ENCODE measurements at regions not wholly inside any gene's neighbourhood (a gene's known extent, or its start where the extent isn't known, plus 50 kb on each side); places are given as distances from the start of the nearest gene placed in this dataset.

GRCh38 chr6:165200178-165200577 lies 109.2 kb downstream of the C6orf118 start:
- H3K9ac ChIP-seq (ENCODE audit: low read depth, low read length), result no peak overlapping the region
- H3K36me3 ChIP-seq (ENCODE audit: control insufficient read depth, insufficient read depth, low read length), result no peaks in the 10 kb centered on the region
- no peaks in the 10 kb centered on the region for H3K4me1 ChIP-seq (ENCODE audit: control insufficient read depth, insufficient read depth, low read length)
- H3K27me3 ChIP-seq (ENCODE audit: control insufficient read depth, insufficient read depth, low read length), result no peaks in the 10 kb centered on the region
- H3K4me3 ChIP-seq (ENCODE audit: low read depth, low read length), result no peak overlapping the region
- no peak overlapping the region for H3K27ac ChIP-seq (ENCODE audit: low read depth, low read length)
- H3K9me3 ChIP-seq (ENCODE audit: control insufficient read depth, insufficient read depth, low read length), result peaks cover 12% of the 10 kb centered on the region; the same call in 1 of the 2 replicates

- peaks cover 16% of the 10 kb centered on the region for H3K9me3 ChIP-seq (ENCODE audit: control insufficient read depth, insufficient read depth, low read length)
- no peak overlapping the region for H3K27ac ChIP-seq (ENCODE audit: low read depth, low read length)
- H3K4me3 ChIP-seq (ENCODE audit: low read depth, low read length), result no peak overlapping the region
Measured at GRCh38 chr6:165191461-165191860, 117.9 kb downstream of the C6orf118 start.

GRCh38 chr6:165186441-165187205 lies 122.8 kb downstream of the C6orf118 start:
- Histone ChIP-seq H3K27me3 (ENCODE audit: control insufficient read depth, insufficient read depth, low read length) (no peaks in the 10 kb centered on the region), H3K4me1 (ENCODE audit: control insufficient read depth, insufficient read depth, low read length) (no peaks in the 10 kb centered on the region), H3K27ac (ENCODE audit: low read depth, low read length) (no peak overlapping the region), H3K4me3 (ENCODE audit: low read depth, low read length) (no peak overlapping the region), H3K9ac (ENCODE audit: low read depth, low read length) (no peak overlapping the region), H3K36me3 (ENCODE audit: control insufficient read depth, insufficient read depth, low read length) (no peaks in the 10 kb centered on the region), H3K9me3 (ENCODE audit: control insufficient read depth, insufficient read depth, low read length) (peaks cover 24% of the 10 kb centered on the region)

More at GRCh38 chr6:165191461-165191860, 117.9 kb downstream of the C6orf118 start:
- no peaks in the 10 kb centered on the region for H3K4me1 ChIP-seq (ENCODE audit: control insufficient read depth, insufficient read depth, low read length)
- no peak overlapping the region for H3K9ac ChIP-seq (ENCODE audit: low read depth, low read length)
- no peaks in the 10 kb centered on the region for H3K27me3 ChIP-seq (ENCODE audit: control insufficient read depth, insufficient read depth, low read length)
- H3K36me3 ChIP-seq (ENCODE audit: control insufficient read depth, insufficient read depth, low read length), result no peaks in the 10 kb centered on the region

DNA sequence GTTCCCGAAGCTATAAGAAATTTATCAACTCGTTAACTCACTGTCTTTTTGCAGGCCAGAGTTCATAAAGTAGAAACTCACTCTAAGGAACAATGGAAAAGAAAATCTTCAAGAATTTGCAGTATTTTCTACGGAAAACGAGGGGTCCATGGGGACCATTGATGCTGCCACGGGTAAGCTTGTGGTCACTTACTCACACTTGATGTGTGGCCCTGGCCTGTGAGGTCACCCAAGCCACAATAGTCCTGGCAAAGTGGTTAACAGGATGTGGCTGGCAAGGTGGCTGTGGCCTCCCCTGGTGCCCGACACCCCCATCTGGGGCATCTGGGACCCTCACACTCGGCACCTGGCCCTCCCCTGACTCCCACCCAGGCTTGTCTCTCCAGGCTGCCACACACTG lies 123.4 kb downstream of the C6orf118 start:
- no peak overlapping the region for H3K4me3 ChIP-seq (ENCODE audit: low read depth, low read length)
- peaks cover 25% of the 10 kb centered on the region for H3K9me3 ChIP-seq (ENCODE audit: control insufficient read depth, insufficient read depth, low read length)
- no peaks in the 10 kb centered on the region for H3K27me3 ChIP-seq (ENCODE audit: control insufficient read depth, insufficient read depth, low read length)
- H3K27ac ChIP-seq (ENCODE audit: low read depth, low read length), result no peak overlapping the region
- no peaks in the 10 kb centered on the region for H3K36me3 ChIP-seq (ENCODE audit: control insufficient read depth, insufficient read depth, low read length)
- H3K4me1 ChIP-seq (ENCODE audit: control insufficient read depth, insufficient read depth, low read length), result no peaks in the 10 kb centered on the region
- no peak overlapping the region for H3K9ac ChIP-seq (ENCODE audit: low read depth, low read length)

DNA sequence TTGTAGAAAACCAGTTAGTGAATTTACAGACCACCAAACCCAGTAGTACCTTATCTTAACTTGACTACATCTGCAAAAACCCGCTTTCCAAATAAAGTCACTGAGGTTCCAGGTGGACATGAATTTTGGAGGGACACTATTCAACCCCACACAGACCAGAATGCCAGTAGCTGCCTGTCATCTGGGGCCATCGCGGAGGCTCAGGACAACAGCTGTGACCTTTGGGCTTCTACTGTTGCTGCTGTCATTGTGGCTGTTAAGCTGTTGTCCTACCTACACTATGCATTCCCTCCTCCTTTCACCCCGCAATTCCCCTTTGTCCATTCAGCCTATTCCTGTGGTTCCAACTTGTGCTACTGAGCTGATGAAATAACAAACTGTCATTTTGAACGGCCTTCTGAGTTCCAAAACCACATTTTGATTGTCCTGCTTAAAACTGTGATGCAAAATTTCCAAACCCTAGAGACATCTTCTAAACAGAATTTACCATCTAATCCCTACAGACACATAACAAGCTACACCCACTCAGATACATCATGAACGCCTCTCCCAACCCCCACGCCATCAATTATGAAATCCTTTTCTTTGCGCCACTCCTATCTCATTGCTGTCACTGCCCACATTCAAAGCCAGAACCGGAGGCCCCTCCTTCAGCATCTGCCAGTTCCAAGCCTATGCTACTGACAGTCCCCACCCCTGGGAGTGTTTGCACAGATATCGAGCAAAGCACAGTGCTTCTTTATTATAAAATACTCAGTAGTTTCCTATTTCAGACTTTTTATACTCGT lies 125.0 kb downstream of the C6orf118 start:
- H3K27me3 ChIP-seq (ENCODE audit: control insufficient read depth, insufficient read depth, low read length), result no peaks in the 10 kb centered on the region
- H3K27ac ChIP-seq (ENCODE audit: low read depth, low read length), result no peak overlapping the region
- no peaks in the 10 kb centered on the region for H3K36me3 ChIP-seq (ENCODE audit: control insufficient read depth, insufficient read depth, low read length)

DNA sequence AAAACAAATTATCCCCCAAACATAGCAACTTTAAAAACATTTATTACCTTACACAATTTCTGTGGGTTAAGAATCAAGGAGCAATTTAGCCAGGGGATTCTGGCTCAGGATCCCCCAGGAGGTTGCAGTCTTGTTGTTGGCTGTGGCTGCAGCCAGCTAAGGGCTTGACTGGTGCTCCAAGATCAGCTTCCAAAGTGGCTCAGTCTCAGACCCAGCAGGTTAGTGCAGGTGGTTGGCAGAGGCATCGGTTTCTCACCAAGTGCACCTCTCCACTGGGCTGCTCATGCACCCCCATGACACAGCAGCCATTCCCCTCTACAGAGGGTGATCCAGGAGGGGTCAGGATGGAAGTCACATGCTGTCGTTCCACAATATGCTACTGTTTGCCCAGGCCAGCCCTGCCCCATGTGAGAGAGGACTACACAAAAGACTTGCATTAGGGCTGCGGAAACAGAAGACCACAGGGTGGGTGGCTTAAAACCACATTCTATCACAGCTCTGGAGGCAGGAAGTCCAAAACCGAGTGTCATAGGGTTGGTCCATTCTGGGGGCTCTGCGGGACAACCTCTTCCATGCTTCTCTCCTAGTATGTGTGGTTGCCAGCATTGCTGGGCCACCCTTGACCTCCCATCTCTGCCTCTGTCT lies 125.8 kb downstream of the C6orf118 start:
- Histone ChIP-seq H3K36me3 (ENCODE audit: control insufficient read depth, insufficient read depth, low read length) (no peaks in the 10 kb centered on the region), H3K9me3 (ENCODE audit: control insufficient read depth, insufficient read depth, low read length) (peaks cover 19% of the 10 kb centered on the region), H3K27ac (ENCODE audit: low read depth, low read length) (no peak overlapping the region), H3K4me1 (ENCODE audit: control insufficient read depth, insufficient read depth, low read length) (no peaks in the 10 kb centered on the region), H3K9ac (ENCODE audit: low read depth, low read length) (no peak overlapping the region), H3K27me3 (ENCODE audit: control insufficient read depth, insufficient read depth, low read length) (no peaks in the 10 kb centered on the region), H3K4me3 (ENCODE audit: low read depth, low read length) (no peak overlapping the region)

More for the DNA sequence above, 125.0 kb downstream of the C6orf118 start:
- peaks cover 19% of the 10 kb centered on the region for H3K9me3 ChIP-seq (ENCODE audit: control insufficient read depth, insufficient read depth, low read length)
- H3K4me3 ChIP-seq (ENCODE audit: low read depth, low read length), result no peak overlapping the region
- no peaks in the 10 kb centered on the region for H3K4me1 ChIP-seq (ENCODE audit: control insufficient read depth, insufficient read depth, low read length)
- H3K9ac ChIP-seq (ENCODE audit: low read depth, low read length), result no peak overlapping the region

GRCh38 chr6:165183071-165183470 lies 126.3 kb downstream of the C6orf118 start:
- H3K9me3 ChIP-seq (ENCODE audit: control insufficient read depth, insufficient read depth, low read length), result peaks cover 19% of the 10 kb centered on the region
- no peak overlapping the region for H3K27ac ChIP-seq (ENCODE audit: low read depth, low read length)
- no peaks in the 10 kb centered on the region for H3K36me3 ChIP-seq (ENCODE audit: control insufficient read depth, insufficient read depth, low read length)
- H3K27me3 ChIP-seq (ENCODE audit: control insufficient read depth, insufficient read depth, low read length), result no peaks in the 10 kb centered on the region
- H3K4me3 ChIP-seq (ENCODE audit: low read depth, low read length), result no peak overlapping the region
- H3K9ac ChIP-seq (ENCODE audit: low read depth, low read length), result no peak overlapping the region
- H3K4me1 ChIP-seq (ENCODE audit: control insufficient read depth, insufficient read depth, low read length), result no peaks in the 10 kb centered on the region

DNA sequence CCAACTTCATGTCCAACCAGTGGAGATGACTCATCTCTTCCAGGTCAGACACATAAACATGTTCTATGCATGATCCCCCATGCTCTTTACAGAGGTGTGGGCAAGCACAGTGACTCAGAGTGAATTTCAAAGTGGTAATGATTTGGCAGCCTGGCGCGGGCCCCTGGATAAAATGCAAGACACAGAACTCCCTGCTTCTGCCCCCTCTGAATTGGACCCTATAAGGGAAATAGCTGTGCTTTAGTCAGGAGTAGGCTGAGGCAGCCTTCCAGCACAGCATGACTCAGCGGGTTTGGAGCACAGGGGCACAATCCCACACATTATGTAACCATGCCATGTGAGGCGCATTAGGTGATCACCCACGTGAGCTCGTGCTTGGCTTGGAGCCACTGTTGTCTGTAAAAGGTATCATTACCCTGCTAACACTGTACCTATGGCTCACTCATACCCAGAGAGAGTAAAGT lies 127.4 kb downstream of the C6orf118 start:
- no peaks in the 10 kb centered on the region for H3K36me3 ChIP-seq (ENCODE audit: control insufficient read depth, insufficient read depth, low read length)
- no peaks in the 10 kb centered on the region for H3K27me3 ChIP-seq (ENCODE audit: control insufficient read depth, insufficient read depth, low read length)
- H3K4me3 ChIP-seq (ENCODE audit: low read depth, low read length), result no peak overlapping the region
- H3K4me1 ChIP-seq (ENCODE audit: control insufficient read depth, insufficient read depth, low read length), result no peaks in the 10 kb centered on the region
- H3K27ac ChIP-seq (ENCODE audit: low read depth, low read length), result no peak overlapping the region
- no peak overlapping the region for H3K9ac ChIP-seq (ENCODE audit: low read depth, low read length)
- peaks cover 19% of the 10 kb centered on the region for H3K9me3 ChIP-seq (ENCODE audit: control insufficient read depth, insufficient read depth, low read length)

GRCh38 chr6:165178056-165178455 lies 131.3 kb downstream of the C6orf118 start:
- H3K27ac ChIP-seq (ENCODE audit: low read depth, low read length), result no peak overlapping the region
- no peak overlapping the region for H3K4me3 ChIP-seq (ENCODE audit: low read depth, low read length)
- H3K27me3 ChIP-seq (ENCODE audit: control insufficient read depth, insufficient read depth, low read length), result no peaks in the 10 kb centered on the region
- H3K9ac ChIP-seq (ENCODE audit: low read depth, low read length), result no peak overlapping the region
- peaks cover 30% of the 10 kb centered on the region for H3K9me3 ChIP-seq (ENCODE audit: control insufficient read depth, insufficient read depth, low read length)
- no peaks in the 10 kb centered on the region for H3K4me1 ChIP-seq (ENCODE audit: control insufficient read depth, insufficient read depth, low read length)
- H3K36me3 ChIP-seq (ENCODE audit: control insufficient read depth, insufficient read depth, low read length), result no peaks in the 10 kb centered on the region

- Histone ChIP-seq H3K36me3 (ENCODE audit: control insufficient read depth, insufficient read depth, low read length) (no peaks in the 10 kb centered on the region), H3K9me3 (ENCODE audit: control insufficient read depth, insufficient read depth, low read length) (peaks cover 12% of the 10 kb centered on the region), H3K4me3 (ENCODE audit: low read depth, low read length) (no peak overlapping the region), H3K27me3 (ENCODE audit: control insufficient read depth, insufficient read depth, low read length) (no peaks in the 10 kb centered on the region), H3K27ac (ENCODE audit: low read depth, low read length) (no peak overlapping the region), H3K4me1 (ENCODE audit: control insufficient read depth, insufficient read depth, low read length) (no peaks in the 10 kb centered on the region), H3K9ac (ENCODE audit: low read depth, low read length) (no peak overlapping the region)
Measured at GRCh38 chr6:165173484-165173883, 135.9 kb downstream of the C6orf118 start.

- H3K27ac ChIP-seq (ENCODE audit: low read depth, low read length), result no peak overlapping the region
- no peak overlapping the region for H3K9ac ChIP-seq (ENCODE audit: low read depth, low read length)
- H3K36me3 ChIP-seq (ENCODE audit: control insufficient read depth, insufficient read depth, low read length), result no peaks in the 10 kb centered on the region
- H3K9me3 ChIP-seq (ENCODE audit: control insufficient read depth, insufficient read depth, low read length), result peaks cover 25% of the 10 kb centered on the region
- H3K4me3 ChIP-seq (ENCODE audit: low read depth, low read length), result no peak overlapping the region
- no peaks in the 10 kb centered on the region for H3K27me3 ChIP-seq (ENCODE audit: control insufficient read depth, insufficient read depth, low read length)
- H3K4me1 ChIP-seq (ENCODE audit: control insufficient read depth, insufficient read depth, low read length), result no peaks in the 10 kb centered on the region
Measured at GRCh38 chr6:165167861-165168260, 141.5 kb downstream of the C6orf118 start.

All from HUES48 (cell line).